HG03095 (cell line): ENCODE measurements at regions not wholly inside any gene's neighbourhood (a gene's known extent, or its start where the extent isn't known, plus 50 kb on each side); places are given as distances from the start of the nearest gene placed in this dataset.
A peak's percentile ranks its signal among the peaks of the same experiment; 100 is the strongest.
"Not testable (repeated sequence)": the region's sequence is repeated elsewhere in the genome, so short reads cannot be mapped to it uniquely, and the experiment has no call there.

ENCODE experiments used
- ATAC-seq: cut with Tn5 transposase; IDR thresholded peaks from one replicate; pipeline ENCODE4 v1.9.1; 2021; ENCODE audit warnings: moderate library complexity; ENCODE audit not compliant: unreplicated experiment

DNA sequence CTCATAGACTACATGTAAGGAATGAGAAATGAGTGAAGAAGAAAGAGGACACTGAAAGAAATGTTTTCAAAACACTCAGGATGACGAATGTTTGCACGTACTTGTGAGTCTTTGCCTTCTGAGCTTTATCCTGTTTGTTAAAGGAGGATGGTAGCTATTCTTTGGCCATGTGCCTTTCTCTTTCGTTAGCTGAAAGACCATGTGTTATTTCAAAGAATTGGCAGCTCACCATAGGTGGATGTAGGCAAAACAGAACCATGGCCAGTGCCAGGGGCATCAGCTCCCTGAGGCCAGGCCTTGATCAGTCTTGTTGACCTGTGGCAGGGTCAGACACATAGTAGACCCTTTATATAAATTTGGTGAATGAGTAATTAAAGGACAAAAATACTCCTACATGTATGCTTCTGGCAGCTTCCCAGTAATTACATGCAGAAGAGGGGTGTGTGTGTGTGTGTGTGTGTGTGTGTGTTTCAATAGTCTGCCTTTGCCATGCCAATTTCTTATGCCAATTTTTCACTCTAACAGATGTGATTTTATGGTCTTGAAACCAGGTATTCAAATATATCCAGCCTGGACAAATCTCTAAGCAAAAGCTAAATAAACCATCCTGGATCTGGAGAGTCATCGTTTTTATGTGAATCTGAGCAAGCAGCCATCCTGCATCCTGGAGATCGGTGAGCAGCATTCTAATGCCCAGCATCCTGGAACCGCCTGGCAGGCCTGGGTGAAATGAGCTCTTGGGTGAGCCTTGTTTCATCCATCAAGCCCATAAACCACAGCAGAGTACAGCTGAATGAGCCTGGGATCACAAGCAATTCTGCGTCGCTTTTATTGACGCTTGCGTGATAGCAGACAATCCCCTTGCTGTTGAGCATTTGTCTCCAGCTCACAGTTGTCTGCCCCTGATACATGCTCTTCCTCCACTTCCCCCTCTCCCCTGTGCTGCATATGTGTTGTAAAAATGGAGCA is 475.4 kb downstream of the MED10 start:
- no peak for ATAC-seq

DNA sequence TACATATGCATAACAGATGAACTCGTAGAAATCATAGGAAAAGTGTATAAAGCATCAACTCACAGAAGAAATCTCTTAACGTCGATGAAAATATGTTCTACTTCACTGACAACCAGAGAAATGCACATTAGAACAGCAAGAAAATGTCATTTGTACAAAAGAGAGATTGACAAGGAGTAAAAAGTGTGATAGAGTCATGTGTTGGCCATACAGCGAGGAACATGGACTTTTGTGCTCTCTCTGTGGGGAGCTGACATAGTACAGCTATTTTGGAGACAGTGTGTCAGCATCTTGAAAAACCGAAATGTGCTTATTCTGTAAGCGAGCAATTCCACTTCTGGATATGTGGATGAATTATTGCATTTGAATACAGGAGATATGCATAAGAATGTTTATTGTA is 477.9 kb downstream of the ICE1 start:
- ATAC-seq = no peak

- no peak for ATAC-seq
Observed at GRCh38 chr5:5899716-5900115, 477.2 kb downstream of the ICE1 start.

- no peak for ATAC-seq
Observed at GRCh38 chr5:5888284-5888683, 465.8 kb downstream of the ICE1 start.

- ATAC-seq = no peak
Observed at GRCh38 chr5:5887833-5888232, 465.4 kb downstream of the ICE1 start.

- ATAC-seq = peak; percentile 74
Observed at GRCh38 chr5:5886812-5887486, 464.5 kb downstream of the ICE1 start.

GRCh38 chr5:5886353-5886752 is 463.9 kb downstream of the ICE1 start:
- no peak for ATAC-seq

DNA sequence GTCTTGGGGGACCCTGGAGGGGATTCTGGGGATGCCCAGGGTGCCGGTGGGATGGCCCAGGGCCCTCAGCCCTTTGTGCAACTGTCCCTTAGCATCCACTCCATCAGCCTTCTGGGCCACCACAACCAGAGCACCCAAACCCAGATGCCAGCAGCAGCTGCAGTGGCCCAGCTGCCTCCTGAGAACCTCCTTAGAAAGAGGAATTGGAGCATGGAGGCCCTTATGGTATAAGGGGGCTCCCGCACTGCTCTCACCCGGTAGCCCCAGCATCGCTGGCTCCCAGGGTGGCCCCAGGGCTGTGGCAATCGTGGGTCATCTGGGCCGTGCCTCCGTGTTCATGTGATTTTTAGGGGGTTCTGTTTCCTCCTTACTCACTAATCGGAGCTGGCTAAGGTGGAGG is 463.3 kb downstream of the ICE1 start:
- ATAC-seq = no peak

DNA sequence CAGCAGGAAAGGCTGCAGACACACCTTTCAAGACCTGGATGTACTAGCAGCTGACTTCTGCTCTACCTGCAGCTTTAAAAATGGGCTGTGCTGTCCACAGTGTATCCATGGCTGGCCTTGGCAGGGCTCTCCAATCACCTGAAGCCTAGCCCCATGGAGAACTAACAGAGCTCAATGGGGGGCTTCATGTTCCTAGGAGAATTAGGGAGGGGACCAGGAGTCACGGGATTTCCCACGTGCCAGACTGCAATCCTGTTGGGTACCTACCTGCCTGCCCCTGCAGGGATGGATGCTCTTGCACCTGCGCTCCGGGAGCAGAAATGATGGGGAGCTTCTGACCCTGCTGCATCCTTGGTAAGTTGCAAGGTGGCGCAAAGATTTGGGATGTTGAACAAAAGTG is 462.1 kb downstream of the ICE1 start:
- no peak for ATAC-seq

DNA sequence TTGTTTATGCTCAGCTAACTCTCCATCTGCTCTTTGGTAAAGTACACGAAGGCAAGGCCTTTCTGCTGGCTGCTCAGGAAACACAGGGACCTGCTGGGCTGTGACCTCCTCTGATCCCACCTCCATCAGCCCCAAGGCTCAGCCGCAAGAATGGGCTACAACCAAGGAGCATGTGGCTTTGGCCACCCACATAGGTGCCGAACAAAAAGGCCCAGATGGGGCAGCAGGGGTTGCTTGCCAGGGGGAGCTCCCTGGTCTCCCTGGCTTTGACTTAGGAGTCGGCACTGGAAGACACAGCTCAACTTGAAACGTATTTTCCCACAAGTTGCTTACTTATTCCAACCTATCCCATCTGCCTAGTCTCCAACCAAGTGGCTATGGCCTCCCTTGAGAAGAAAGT is 461.1 kb downstream of the ICE1 start:
- no peak for ATAC-seq

DNA sequence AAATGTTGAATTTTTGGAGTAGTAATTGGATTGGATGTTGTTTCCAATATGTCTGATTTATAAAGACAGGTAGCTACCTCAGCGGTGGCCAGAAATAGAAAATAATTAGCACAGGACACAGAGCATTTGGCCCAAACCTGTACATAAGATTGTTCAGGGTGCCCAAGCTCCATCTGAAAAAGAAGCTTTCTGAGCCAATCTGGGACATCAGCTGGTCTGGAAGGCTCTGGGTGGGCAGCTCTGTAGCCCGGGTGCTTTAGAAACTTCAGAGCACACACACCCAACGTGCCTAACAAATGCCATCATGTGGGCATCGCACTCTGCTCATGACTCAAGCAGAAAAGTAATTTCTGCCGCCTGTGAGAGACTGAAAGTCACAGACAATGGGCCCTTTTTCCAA is 460.7 kb downstream of the ICE1 start:
- no peak for ATAC-seq

GRCh38 chr5:5882706-5883105 is 460.2 kb downstream of the ICE1 start:
- no peak for ATAC-seq

GRCh38 chr5:5881294-5881693 is 458.8 kb downstream of the ICE1 start:
- no peak for ATAC-seq

- ATAC-seq = no peak
Observed at GRCh38 chr5:5880077-5880763, 457.7 kb downstream of the ICE1 start.

GRCh38 chr5:5857396-5857795 is 434.9 kb downstream of the ICE1 start:
- no peak for ATAC-seq

DNA sequence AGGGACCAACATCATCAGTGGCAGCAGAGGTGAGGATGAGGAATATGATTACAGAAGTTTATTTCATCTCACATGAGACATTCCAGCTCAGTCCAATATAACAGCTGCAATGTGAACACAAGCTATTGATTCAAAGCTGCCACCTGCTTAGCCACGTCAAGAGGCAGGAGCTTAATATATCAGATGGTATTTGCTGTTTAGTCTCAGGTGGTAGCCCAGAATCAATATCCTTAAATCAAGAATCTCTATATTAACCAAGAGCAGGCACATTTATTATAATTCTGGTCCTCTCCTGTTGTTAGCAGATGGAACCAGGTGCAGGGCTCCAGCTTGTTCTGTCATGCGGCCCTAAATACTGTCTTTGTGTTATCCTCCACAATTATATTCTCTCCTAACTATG is 431.6 kb downstream of the ICE1 start:
- no peak for ATAC-seq

- ATAC-seq = no peak
Observed at GRCh38 chr5:5838493-5838892, 416.0 kb downstream of the ICE1 start.

GRCh38 chr5:5831622-5832021 is 409.1 kb downstream of the ICE1 start:
- not testable (repeated sequence) for ATAC-seq

DNA sequence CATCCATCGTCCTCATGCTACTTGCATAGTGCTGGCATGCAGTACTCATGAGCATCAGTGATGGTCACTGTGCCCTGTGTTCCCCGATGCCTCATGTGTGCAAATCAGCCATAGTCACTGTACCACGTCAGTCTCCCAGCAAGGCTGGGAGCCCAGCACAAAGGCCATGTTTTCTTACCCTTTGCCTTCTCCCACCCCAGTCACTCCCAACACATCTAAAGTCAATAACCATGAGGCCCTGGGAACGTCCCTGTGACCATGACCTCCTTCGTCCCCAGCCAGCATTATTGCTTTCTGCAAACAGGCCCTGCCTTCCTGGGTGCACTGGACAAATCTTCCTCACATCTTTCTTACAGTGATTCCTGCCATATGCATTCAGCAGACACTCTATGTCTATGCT is 406.1 kb downstream of the ICE1 start:
- no peak for ATAC-seq

DNA sequence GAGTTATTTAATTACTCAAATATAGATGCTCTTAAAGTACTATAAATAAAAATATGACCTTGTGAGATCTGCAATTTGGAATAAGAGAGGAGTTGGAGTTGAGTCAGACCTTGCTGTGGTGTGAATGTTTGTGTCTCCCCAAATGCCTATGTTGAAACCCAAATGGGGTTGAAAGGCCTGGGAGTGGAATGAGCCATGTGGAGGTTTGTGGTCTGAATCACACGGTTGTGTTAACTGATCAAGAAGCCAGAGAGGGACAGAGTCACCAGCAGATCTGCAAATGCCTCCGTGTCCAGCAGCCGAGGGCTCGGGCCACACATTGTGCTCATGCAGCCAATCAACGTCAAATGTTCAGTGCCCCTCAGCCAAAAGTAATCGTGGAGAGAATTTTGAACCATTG is 404.4 kb downstream of the ICE1 start:
- ATAC-seq = no peak

DNA sequence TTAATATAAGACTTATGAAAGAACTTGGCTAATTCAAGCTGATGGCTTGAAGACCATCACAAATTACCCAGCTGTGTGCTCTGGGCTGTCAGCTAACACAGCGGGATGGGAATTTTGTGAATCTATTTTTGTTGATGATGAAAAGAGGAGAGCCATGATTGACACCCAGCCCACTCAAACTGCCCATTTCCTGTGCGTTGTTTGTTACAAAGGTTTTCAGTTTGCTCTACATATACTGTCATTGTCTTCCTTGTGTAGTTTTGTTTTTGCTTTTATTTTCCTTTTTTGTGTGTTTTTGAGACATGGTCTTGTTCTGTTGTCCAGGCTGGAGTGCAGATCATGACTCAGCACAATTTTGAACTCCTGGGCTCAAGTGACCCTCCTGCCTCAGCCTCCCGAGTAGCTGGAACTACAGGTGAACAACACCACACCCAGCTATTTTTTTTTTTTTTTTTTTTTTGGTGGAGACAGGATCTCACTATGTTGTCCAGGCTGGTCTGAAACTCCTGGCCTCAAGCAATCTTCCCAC is 400.3 kb downstream of the ICE1 start:
- ATAC-seq = no peak
